Hepatocyte (in vitro differentiated cells): ENCODE measurements at regions not wholly inside any gene's neighbourhood (a gene's known extent, or its start where the extent isn't known, plus 50 kb on each side); places are given as distances from the start of the nearest gene placed in this dataset.

Experiments
- CTCF ChIP-seq: fragments of 200-600 bp; sonication (generic); IDR thresholded peaks from 2 replicates; pipeline ENCODE4 v1.5.1; 2016; ENCODE audit warnings: antibody characterized with exemption, mild to moderate bottlenecking; ENCODE audit not compliant: poor library complexity
- EZH2 ChIP-seq: fragments of 200-600 bp; sonication (generic); IDR thresholded peaks from 2 replicates; pipeline ENCODE4 v1.6.1; 2016; ENCODE audit warnings: antibody characterized with exemption, mild to moderate bottlenecking, borderline replicate concordance

GRCh38 chr11:45021692-45022141, 71.0 kb upstream of the TP53I11 start:
- TF ChIP-seq CTCF = no peak
- no peak for TF ChIP-seq EZH2
